T-helper 1 cell treated with Interleukin-12 subunit alpha and Interleukin-12 subunit beta and Interleukin-4 antibody, amounts not matched to agents 30 ng/mL and 1 ng/mL, for 36 hours (primary cell): ENCODE measurements at regions not wholly inside any gene's neighbourhood (a gene's known extent, or its start where the extent isn't known, plus 50 kb on each side); places are given as distances from the start of the nearest gene placed in this dataset.

Experiments used
- intact Hi-C: fragments of 100-400 bp; cut with micrococcal nuclease; formaldehyde crosslinking; loops from one replicate; pipeline ENCODE4 v1.15.1; 2024

- intact Hi-C loops = no loop called here
Measured at GRCh38 chr14:97253756-97254155, 456.6 kb downstream of the VRK1 start.

GRCh38 chr14:97262336-97262735, 465.2 kb downstream of the VRK1 start:
- intact Hi-C loops = no loop called here

- intact Hi-C loops = no loop called here
Measured at GRCh38 chr14:97264516-97265230, 467.5 kb downstream of the VRK1 start.

- intact Hi-C loops = no loop called here
Measured at GRCh38 chr14:97266653-97267052, 469.5 kb downstream of the VRK1 start.

- intact Hi-C loops = no loop called here
Measured at GRCh38 chr14:97267509-97267908, 470.3 kb downstream of the VRK1 start.

- intact Hi-C loops = no loop called here
Measured at GRCh38 chr14:97268097-97268496, 470.9 kb downstream of the VRK1 start.

GRCh38 chr14:97270308-97270707, 473.1 kb downstream of the VRK1 start:
- intact Hi-C loops = no loop called here

GRCh38 chr14:97271451-97271960, 474.3 kb downstream of the VRK1 start:
- intact Hi-C loops = no loop called here

- intact Hi-C loops = no loop called here
Measured at GRCh38 chr14:97273540-97273939, 476.4 kb downstream of the VRK1 start.

GRCh38 chr14:97274626-97275025, 477.4 kb downstream of the VRK1 start:
- intact Hi-C loops = no loop called here

GRCh38 chr14:97275276-97275675, 478.1 kb downstream of the VRK1 start:
- intact Hi-C loops = no loop called here

GRCh38 chr14:97276573-97276972, 479.4 kb downstream of the VRK1 start:
- intact Hi-C loops = no loop called here

- intact Hi-C loops = no loop called here
Measured at GRCh38 chr14:97277711-97278110, 480.5 kb downstream of the VRK1 start.

GRCh38 chr14:97280526-97280925, 483.3 kb downstream of the VRK1 start:
- intact Hi-C loops = no loop called here

GRCh38 chr14:97281741-97282140, 484.6 kb downstream of the VRK1 start:
- intact Hi-C loops = no loop called here

GRCh38 chr14:97282210-97283004, 485.2 kb downstream of the VRK1 start:
- intact Hi-C loops = no loop called here

- intact Hi-C loops = no loop called here
Measured at GRCh38 chr14:97283005-97283403, 485.8 kb downstream of the VRK1 start.

- intact Hi-C loops = no loop called here
Measured at GRCh38 chr14:97283426-97283825, 486.2 kb downstream of the VRK1 start.

- intact Hi-C loops = no loop called here
Measured at GRCh38 chr14:97283841-97284240, 486.7 kb downstream of the VRK1 start.

GRCh38 chr14:97287956-97288355, 490.8 kb downstream of the VRK1 start:
- intact Hi-C loops = no loop called here

GRCh38 chr14:97290065-97290464, 492.9 kb downstream of the VRK1 start:
- intact Hi-C loops = loop anchor here (10.0 kb wide), 1 partner anchor 845 kb away; no protein-coding TSS in a partner anchor

GRCh38 chr14:97290977-97291376, 493.8 kb downstream of the VRK1 start:
- intact Hi-C loops = loop anchor here (10.0 kb wide), 1 partner anchor 844 kb away; no protein-coding TSS in a partner anchor
